GM19372 (cell line): ENCODE measurements at regions not wholly inside any gene's neighbourhood (a gene's known extent, or its start where the extent isn't known, plus 50 kb on each side); places are given as distances from the start of the nearest gene placed in this dataset.

Experiments used
- ATAC-seq: cut with Tn5 transposase; IDR thresholded peaks from one replicate; pipeline ENCODE4 v1.9.1; 2021; ENCODE audit warnings: mild to moderate bottlenecking, low read depth, moderate library complexity; ENCODE audit not compliant: unreplicated experiment

GRCh38 chr10:107425931-107426553, 261.5 kb upstream of the SORCS1 start:
- ATAC-seq, result peak; percentile 73

- no peak for ATAC-seq
Observed at GRCh38 chr10:107424628-107425027, 260.1 kb upstream of the SORCS1 start.

GRCh38 chr10:107423903-107424302, 259.4 kb upstream of the SORCS1 start:
- no peak for ATAC-seq

GRCh38 chr10:107422681-107423080, 258.2 kb upstream of the SORCS1 start:
- ATAC-seq, result no peak

- no peak for ATAC-seq
Observed at GRCh38 chr10:107420196-107420595, 255.7 kb upstream of the SORCS1 start.

GRCh38 chr10:107418085-107418806, 253.7 kb upstream of the SORCS1 start:
- peak; percentile 85 for ATAC-seq

- ATAC-seq, result no peak
Observed at GRCh38 chr10:107417446-107417845, 252.9 kb upstream of the SORCS1 start.

- peak; percentile 50 for ATAC-seq
Observed at GRCh38 chr10:107415446-107415845, 250.9 kb upstream of the SORCS1 start.

- no peak for ATAC-seq
Observed at GRCh38 chr10:107413971-107414370, 249.5 kb upstream of the SORCS1 start.

- ATAC-seq, result peak; percentile 86
Observed at GRCh38 chr10:107409522-107409921, 245.0 kb upstream of the SORCS1 start.

GRCh38 chr10:107398115-107398514, 233.6 kb upstream of the SORCS1 start:
- no peak for ATAC-seq

- no peak for ATAC-seq
Observed at GRCh38 chr10:107391901-107392300, 227.4 kb upstream of the SORCS1 start.

- ATAC-seq, result no peak
Observed at GRCh38 chr10:107390563-107390962, 226.1 kb upstream of the SORCS1 start.

GRCh38 chr10:107383357-107383756, 218.9 kb upstream of the SORCS1 start:
- ATAC-seq, result no peak

GRCh38 chr10:107379601-107380000, 215.1 kb upstream of the SORCS1 start:
- ATAC-seq, result no peak

- no peak for ATAC-seq
Observed at GRCh38 chr10:107371801-107372200, 207.3 kb upstream of the SORCS1 start.

- no peak for ATAC-seq
Observed at GRCh38 chr10:107364872-107365271, 200.4 kb upstream of the SORCS1 start.

GRCh38 chr10:107362306-107362705, 197.8 kb upstream of the SORCS1 start:
- no peak for ATAC-seq

GRCh38 chr10:107357033-107357432, 192.5 kb upstream of the SORCS1 start:
- ATAC-seq, result no peak

- ATAC-seq, result no peak
Observed at GRCh38 chr10:107356396-107356795, 191.9 kb upstream of the SORCS1 start.

- ATAC-seq, result no peak
Observed at GRCh38 chr10:107342711-107343110, 178.2 kb upstream of the SORCS1 start.

GRCh38 chr10:107341281-107341680, 176.8 kb upstream of the SORCS1 start:
- no peak for ATAC-seq
